ENCODE measurements at regions not wholly inside any gene's neighbourhood (a gene's known extent, or its start where the extent isn't known, plus 50 kb on each side); places are given as distances from the start of the nearest gene placed in this dataset.

DNA sequence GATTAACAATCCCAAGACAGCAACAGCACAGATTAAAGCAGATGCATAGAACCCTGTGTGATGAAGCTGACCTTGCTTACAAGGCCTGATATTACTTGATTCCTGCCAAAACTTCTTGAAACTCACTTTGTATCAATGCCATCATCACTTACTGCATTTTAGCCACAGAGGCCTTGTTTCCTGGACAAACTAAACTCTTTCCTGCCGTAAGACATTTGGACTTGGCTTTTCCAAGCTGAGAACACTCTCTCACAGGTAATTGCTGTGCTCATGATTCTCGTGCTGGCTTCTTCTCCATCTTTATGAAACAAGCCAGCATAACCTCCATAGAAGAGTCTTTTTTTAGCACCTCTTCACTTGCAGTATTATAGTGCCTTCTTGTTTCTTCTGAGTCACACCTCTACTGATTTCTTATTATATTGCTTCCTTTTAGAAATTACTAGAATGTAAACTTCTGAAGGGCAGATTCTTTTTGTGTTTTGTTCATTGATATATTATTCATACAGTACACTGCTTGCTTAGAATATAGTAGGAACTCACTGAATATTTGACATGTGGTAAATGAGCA, 456.5 kb upstream of the ZNF608 start:
- intact Hi-C loops (cut with DNase I) = no loop called here

DNA sequence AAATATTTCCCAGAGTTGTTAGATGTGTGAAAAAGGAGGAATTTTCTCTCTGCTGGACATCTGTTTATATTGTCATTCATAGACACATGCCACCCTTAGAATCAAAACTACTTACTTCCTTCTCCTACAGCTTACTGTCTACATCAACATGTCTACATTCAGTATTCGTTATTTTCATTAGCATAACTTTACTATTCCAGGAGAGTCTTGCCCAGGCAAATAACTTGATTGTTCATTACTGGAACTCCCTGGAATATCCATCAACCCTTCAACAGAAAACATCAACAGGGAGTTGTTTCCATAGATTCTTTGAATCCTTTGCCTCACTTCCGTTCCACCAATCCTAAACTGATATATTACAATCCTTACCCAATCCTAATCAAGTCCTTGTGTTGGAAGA, 457.5 kb upstream of the ZNF608 start:
- WGBS, 2 donors = 49 to 96% methylated on average over 2 of the region's 2 CpGs
- Histone ChIP-seq H3K27ac (no peak overlapping the region), H3K4me3 (replicated peaks in 1 of 3) (no peak overlapping the region), H3K36me3 (no peaks in the 10 kb centered on the region), H3K9me3 (no peaks in the 10 kb centered on the region), H3K4me1 (peaks cover 0 to 3% of the 10 kb centered on the region in 2 donors), H3K27me3 (no peaks in the 10 kb centered on the region)
- TF ChIP-seq POLR2A (IDR thresholded peaks at IDR 0.05) = no peak
- TF ChIP-seq, protein P1, sequence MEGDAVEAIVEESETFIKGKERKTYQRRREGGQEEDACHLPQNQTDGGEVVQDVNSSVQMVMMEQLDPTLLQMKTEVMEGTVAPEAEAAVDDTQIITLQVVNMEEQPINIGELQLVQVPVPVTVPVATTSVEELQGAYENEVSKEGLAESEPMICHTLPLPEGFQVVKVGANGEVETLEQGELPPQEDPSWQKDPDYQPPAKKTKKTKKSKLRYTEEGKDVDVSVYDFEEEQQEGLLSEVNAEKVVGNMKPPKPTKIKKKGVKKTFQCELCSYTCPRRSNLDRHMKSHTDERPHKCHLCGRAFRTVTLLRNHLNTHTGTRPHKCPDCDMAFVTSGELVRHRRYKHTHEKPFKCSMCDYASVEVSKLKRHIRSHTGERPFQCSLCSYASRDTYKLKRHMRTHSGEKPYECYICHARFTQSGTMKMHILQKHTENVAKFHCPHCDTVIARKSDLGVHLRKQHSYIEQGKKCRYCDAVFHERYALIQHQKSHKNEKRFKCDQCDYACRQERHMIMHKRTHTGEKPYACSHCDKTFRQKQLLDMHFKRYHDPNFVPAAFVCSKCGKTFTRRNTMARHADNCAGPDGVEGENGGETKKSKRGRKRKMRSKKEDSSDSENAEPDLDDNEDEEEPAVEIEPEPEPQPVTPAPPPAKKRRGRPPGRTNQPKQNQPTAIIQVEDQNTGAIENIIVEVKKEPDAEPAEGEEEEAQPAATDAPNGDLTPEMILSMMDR (IDR thresholded peaks at IDR 0.05) = no peak
- intact Hi-C loops (cut with DNase I) = no loop called here
- no peak for DNase-seq

More for the DNA sequence above, 456.5 kb upstream of the ZNF608 start:
- H3K4me3 ChIP-seq (replicated peaks in 1 of 3) = no peak overlapping the region
- no peak for DNase-seq
- H3K36me3 ChIP-seq = no peaks in the 10 kb centered on the region
- TF ChIP-seq, protein P1 (IDR thresholded peaks at IDR 0.05) = no peak
- no peak for TF ChIP-seq POLR2A (IDR thresholded peaks at IDR 0.05)
- H3K4me1 ChIP-seq = peaks cover 0 to 3% of the 10 kb centered on the region in 2 donors
- WGBS, 2 donors = 83 to 91% methylated on average over 2 of the region's 2 CpGs
- no peaks in the 10 kb centered on the region for H3K27me3 ChIP-seq
- no peaks in the 10 kb centered on the region for H3K9me3 ChIP-seq
- H3K27ac ChIP-seq = no peak overlapping the region

DNA sequence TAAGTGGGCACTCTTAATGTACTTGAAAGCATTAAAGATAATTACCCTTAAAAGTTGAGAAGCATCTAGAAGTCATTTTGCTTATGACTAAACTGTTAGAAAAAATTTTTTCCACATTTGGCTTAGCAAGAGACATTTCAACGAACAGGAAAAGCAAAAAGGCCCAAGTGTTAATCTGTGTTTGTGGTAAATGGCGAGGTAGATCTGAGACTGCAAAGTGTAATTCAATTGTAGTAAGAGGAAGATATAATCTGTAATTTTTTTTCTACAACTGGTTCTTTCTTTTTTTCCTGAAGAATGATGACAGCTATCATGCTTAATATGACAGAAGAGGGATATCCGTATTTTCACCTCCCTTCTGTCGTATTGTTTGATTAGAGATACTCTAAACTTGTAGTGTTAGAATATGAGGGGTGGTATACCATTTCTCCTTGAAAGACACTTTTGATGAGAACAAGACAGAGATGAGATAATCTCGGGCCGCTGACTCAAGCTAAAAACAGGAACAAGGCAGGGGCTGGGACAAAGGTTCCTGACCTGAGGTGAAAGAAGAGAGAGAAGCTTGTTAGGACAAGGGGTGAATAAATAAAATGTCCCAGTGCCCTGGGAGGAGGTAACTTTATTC, 459.3 kb upstream of the ZNF608 start:
- Histone ChIP-seq H3K27me3 (no peaks in the 10 kb centered on the region), H3K4me1 (peaks cover 0 to 3% of the 10 kb centered on the region in 2 donors), H3K27ac (no peak overlapping the region), H3K9me3 (no peaks in the 10 kb centered on the region), H3K36me3 (no peaks in the 10 kb centered on the region), H3K4me3 (replicated peaks in 1 of 3) (no peak overlapping the region)
- no peak for DNase-seq
- intact Hi-C loops (cut with DNase I) = no loop called here
- no peak for TF ChIP-seq POLR2A (IDR thresholded peaks at IDR 0.05)
- TF ChIP-seq, protein P1 (IDR thresholded peaks at IDR 0.05) = no peak
- 89 to 91% methylated on average over 6 of the region's 6 CpGs for WGBS, 2 donors

- no peaks in the 10 kb centered on the region for H3K9me3 ChIP-seq
- no peaks in the 10 kb centered on the region for H3K4me1 ChIP-seq
- H3K27me3 ChIP-seq = no peaks in the 10 kb centered on the region
- intact Hi-C loops (cut with DNase I) = no loop called here
- no peak overlapping the region for H3K4me3 ChIP-seq (replicated peaks in 1 of 3)
- no peaks in the 10 kb centered on the region for H3K36me3 ChIP-seq
- DNase-seq = no peak
- TF ChIP-seq, protein P1 (IDR thresholded peaks at IDR 0.05) = no peak
- TF ChIP-seq POLR2A (IDR thresholded peaks at IDR 0.05) = no peak
- no peak overlapping the region for H3K27ac ChIP-seq
These were observed 461.4 kb upstream of the ZNF608 start for GRCh38 chr5:125207856-125208255.

DNA sequence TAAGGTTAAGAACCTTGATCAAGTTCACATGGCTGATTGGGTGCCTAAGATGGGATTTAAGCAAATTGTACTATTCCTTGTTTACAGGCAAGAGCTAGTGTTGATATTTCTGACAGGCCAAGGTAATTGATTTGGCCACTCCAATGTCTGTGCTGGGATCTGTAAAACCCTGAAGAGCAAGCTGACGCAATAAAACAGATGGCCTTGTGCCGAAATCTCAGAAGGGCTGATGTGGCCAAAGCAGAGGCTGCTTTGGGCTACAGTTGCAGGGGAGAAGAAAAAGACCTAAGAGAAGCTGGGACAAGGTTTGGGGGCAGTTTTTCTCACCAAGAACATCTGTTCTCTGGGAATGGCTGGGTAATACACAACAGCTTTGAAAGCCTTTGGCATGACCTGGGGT, 463.2 kb upstream of the ZNF608 start:
- intact Hi-C loops (cut with DNase I) = no loop called here
- no peaks in the 10 kb centered on the region for H3K36me3 ChIP-seq
- no peak overlapping the region for H3K4me3 ChIP-seq (replicated peaks in 1 of 3)
- no peaks in the 10 kb centered on the region for H3K4me1 ChIP-seq
- no peak overlapping the region for H3K27ac ChIP-seq
- no peak for DNase-seq
- WGBS, 2 donors = 94 to 96% methylated on average over 2 of the region's 2 CpGs
- H3K9me3 ChIP-seq = no peaks in the 10 kb centered on the region
- no peaks in the 10 kb centered on the region for H3K27me3 ChIP-seq
- TF ChIP-seq, protein P1 (IDR thresholded peaks at IDR 0.05) = no peak
- TF ChIP-seq POLR2A (IDR thresholded peaks at IDR 0.05) = no peak
